Neuronal stem cell (in vitro differentiated cells): ENCODE measurements at regions not wholly inside any gene's neighbourhood (a gene's known extent, or its start where the extent isn't known, plus 50 kb on each side); places are given as distances from the start of the nearest gene placed in this dataset.

Experiments used
- DNase-seq: peaks from one replicate; pipeline ENCODE4 v3.0.0-alpha.2; 2013; ENCODE audit warnings: low spot score
- H2AFZ ChIP-seq: one replicate; pipeline ENCODE4 v1.6.1; 2013; ENCODE audit warnings: mild to moderate bottlenecking, low read length, inconsistent platforms
- H2AK5ac ChIP-seq: 2 replicates; pipeline ENCODE4 v1.6.1; 2013; ENCODE audit warnings: low read depth, mild to moderate bottlenecking, inconsistent platforms, low read length, moderate library complexity, mixed read lengths
- H2BK120ac ChIP-seq: 2 replicates; pipeline ENCODE4 v1.6.1; 2013; ENCODE audit warnings: low read depth, mild to moderate bottlenecking, inconsistent platforms, low read length, moderate library complexity, mixed read lengths
- H2BK12ac ChIP-seq: one replicate; pipeline ENCODE4 v1.6.1; 2013; ENCODE audit warnings: low read length, inconsistent platforms
- H2BK15ac ChIP-seq: 2 replicates; pipeline ENCODE4 v1.6.1; 2013; ENCODE audit warnings: mild to moderate bottlenecking, low read length, inconsistent platforms, mixed read lengths
- H2BK5ac ChIP-seq: one replicate; pipeline ENCODE4 v1.6.1; 2013; ENCODE audit warnings: inconsistent platforms, mild to moderate bottlenecking, low read length, moderate library complexity
- H3K14ac ChIP-seq: one replicate; pipeline ENCODE4 v1.6.1; 2013; ENCODE audit warnings: low read length, inconsistent platforms
- H3K18ac ChIP-seq: 2 replicates; pipeline ENCODE4 v1.6.1; 2013; ENCODE audit warnings: low read length, inconsistent platforms
- H3K23ac ChIP-seq: 2 replicates; pipeline ENCODE4 v1.6.1; 2013; ENCODE audit warnings: low read depth, mild to moderate bottlenecking, mixed read lengths, low read length, inconsistent platforms; ENCODE audit not compliant: poor library complexity
- H3K27ac ChIP-seq: replicated peaks from 3 replicates; pipeline ENCODE4 v1.5.1; 2013; ENCODE audit warnings: low read length, inconsistent platforms
- H3K27me3 ChIP-seq, 3 experiments: 2 replicates each; pipeline ENCODE4 v1.6.1; 2013; ENCODE audit warnings: low read length in 3 of 3, mild to moderate bottlenecking in 2 of 3, inconsistent platforms in 1 of 3, low read depth in 1 of 3, mixed read lengths in 1 of 3, moderate library complexity in 1 of 3; ENCODE audit not compliant: control insufficient read depth in 3 of 3, insufficient read depth in 3 of 3
- H3K36me3 ChIP-seq, 2 donors: replicated peaks in 1 of 2; 2 replicates each; pipeline ENCODE4 v1.6.1; 2013; ENCODE audit warnings: low read length in 2 of 2; ENCODE audit not compliant: control insufficient read depth in 2 of 2, insufficient read depth in 2 of 2
- H3K4ac ChIP-seq: 2 replicates; pipeline ENCODE4 v1.6.1; 2013; ENCODE audit warnings: inconsistent platforms, mild to moderate bottlenecking, low read length, moderate library complexity
- H3K4me1 ChIP-seq, 2 donors: 1 replicate in 1 of 2; 2 replicates in 1 of 2; pipeline ENCODE4 v1.6.1; 2013; ENCODE audit warnings: low read length in 2 of 2, low read depth in 1 of 2; ENCODE audit not compliant: control insufficient read depth in 2 of 2, insufficient read depth in 1 of 2
- H3K4me2 ChIP-seq: one replicate; pipeline ENCODE4 v1.6.1; 2013; ENCODE audit warnings: mild to moderate bottlenecking, low read length, inconsistent platforms; ENCODE audit not compliant: insufficient read depth, poor library complexity, severe bottlenecking
- H3K4me3 ChIP-seq, 2 donors: 2 replicates each; pipeline ENCODE4 v1.5.1; 2013; ENCODE audit warnings: low read length in 2 of 2, mild to moderate bottlenecking in 2 of 2, inconsistent platforms in 1 of 2, moderate library complexity in 1 of 2
- H3K79me1 ChIP-seq: one replicate; pipeline ENCODE4 v1.6.1; 2013; ENCODE audit warnings: low read depth, mild to moderate bottlenecking, inconsistent platforms, low read length, moderate library complexity
- H3K9ac ChIP-seq: one replicate; pipeline ENCODE4 v1.6.1; 2013; ENCODE audit warnings: mild to moderate bottlenecking, low read depth, low read length, inconsistent platforms; ENCODE audit not compliant: poor library complexity
- H3K9me3 ChIP-seq, 2 donors: replicated peaks in 1 of 2; 2 replicates each; pipeline versions ENCODE3 to v1.6.1; 2013; ENCODE audit warnings: low read length in 2 of 2, mild to moderate bottlenecking in 2 of 2, inconsistent platforms in 1 of 2, low read depth in 1 of 2, mixed read lengths in 1 of 2, moderate library complexity in 1 of 2; ENCODE audit not compliant: control insufficient read depth in 2 of 2, insufficient read depth in 1 of 2
- H4K8ac ChIP-seq: one replicate; pipeline ENCODE4 v1.6.1; 2013; ENCODE audit warnings: low read depth, mild to moderate bottlenecking, inconsistent platforms, low read length, moderate library complexity
- H4K91ac ChIP-seq: one replicate; pipeline ENCODE4 v1.6.1; 2013; ENCODE audit warnings: low read length, low read depth, mild to moderate bottlenecking, inconsistent platforms; ENCODE audit not compliant: poor library complexity
- WGBS, 2 donors: extraction: QIAGEN DNeasy Blood & Tissue Kit; methylation state at CpG; one replicate each; pipeline ENCODE4 v1.1.7; 2013; ENCODE audit warnings: missing lambda C conversion rate in 2 of 2, mixed read lengths in 1 of 2; ENCODE audit not compliant: insufficient read length in 2 of 2, insufficient replicate concordance in 1 of 2; ENCODE audit errors: extremely low coverage in 2 of 2; 5-methylcytosine and 5-hydroxymethylcytosine counted together

- no peak overlapping the region for H3K14ac ChIP-seq
- no peak overlapping the region for H3K4me2 ChIP-seq
- no peak overlapping the region for H3K27ac ChIP-seq
- no CpG with 5 or more reads among the region's 2 CpGs for WGBS, 2 donors
- H3K36me3 ChIP-seq = no peaks in the 10 kb centered on the region
- no peaks in the 10 kb centered on the region for H3K9me3 ChIP-seq
- H3K9ac ChIP-seq = no peak overlapping the region
- no peak overlapping the region for H3K23ac ChIP-seq
- no peak overlapping the region for H4K91ac ChIP-seq
- H3K27me3 ChIP-seq = no peaks in the 10 kb centered on the region
- H2BK120ac ChIP-seq = no peak overlapping the region
- no peak overlapping the region for H2BK15ac ChIP-seq
- H2BK5ac ChIP-seq = no peak overlapping the region
- DNase-seq = no peak
- no peak overlapping the region for H2AFZ ChIP-seq
- no peak overlapping the region for H2AK5ac ChIP-seq
- no peak overlapping the region for H4K8ac ChIP-seq
- H3K4me3 ChIP-seq = no peak overlapping the region
- H3K4me1 ChIP-seq = no peaks in the 10 kb centered on the region
- no peak overlapping the region for H2BK12ac ChIP-seq
- H3K4ac ChIP-seq = no peak overlapping the region
- H3K79me1 ChIP-seq = no peaks in the 10 kb centered on the region
- no peak overlapping the region for H3K18ac ChIP-seq
These were observed 326.1 kb upstream of the ANO5 start for GRCh38 chr11:21866781-21867180.

- Histone ChIP-seq H3K18ac (no peak overlapping the region), H3K4me2 (no peak overlapping the region), H4K91ac (no peak overlapping the region), H2AK5ac (no peak overlapping the region), H2BK120ac (no peak overlapping the region), H2BK12ac (no peak overlapping the region), H2BK15ac (no peak overlapping the region), H2BK5ac (no peak overlapping the region), H3K36me3 (no peaks in the 10 kb centered on the region), H3K27ac (no peak overlapping the region), H4K8ac (no peak overlapping the region), H3K4me1 (no peaks in the 10 kb centered on the region), H3K14ac (no peak overlapping the region), H2AFZ (no peak overlapping the region), H3K23ac (no peak overlapping the region), H3K9me3 (peaks cover 0 to 1% of the 10 kb centered on the region in 2 donors), H3K4ac (no peak overlapping the region), H3K79me1 (no peaks in the 10 kb centered on the region), H3K4me3 (no peak overlapping the region), H3K27me3 (no peaks in the 10 kb centered on the region), H3K9ac (no peak overlapping the region)
- no peak for DNase-seq
These were observed 315.7 kb upstream of the ANO5 start for GRCh38 chr11:21877151-21877550.

DNA sequence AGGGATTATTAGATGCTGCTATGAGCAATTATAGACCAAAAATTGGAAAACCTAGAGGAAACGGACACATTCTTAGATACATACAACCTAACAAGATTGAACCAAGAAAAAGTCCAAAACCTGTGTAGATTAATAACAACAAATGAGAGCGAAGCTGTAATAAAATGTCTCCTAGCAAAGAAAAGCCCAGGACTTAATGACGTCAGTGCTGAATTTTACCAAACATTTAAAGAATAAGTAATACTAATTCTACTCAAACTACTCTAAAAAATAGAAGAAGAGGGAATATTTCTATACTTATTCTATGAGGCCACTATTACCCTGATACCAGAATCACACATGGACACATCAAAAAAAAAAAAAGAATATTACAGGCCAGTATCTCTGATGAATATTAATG lies 309.5 kb upstream of the ANO5 start:
- H3K4ac ChIP-seq = no peak overlapping the region
- H3K79me1 ChIP-seq = no peaks in the 10 kb centered on the region
- no peak overlapping the region for H3K23ac ChIP-seq
- H2BK5ac ChIP-seq = no peak overlapping the region
- H3K9me3 ChIP-seq = peaks cover 0 to 1% of the 10 kb centered on the region in 2 donors
- no CpG with 5 or more reads among the region's 3 CpGs for WGBS, 2 donors
- H2BK120ac ChIP-seq = no peak overlapping the region
- H4K91ac ChIP-seq = no peak overlapping the region
- H3K27me3 ChIP-seq = no peaks in the 10 kb centered on the region
- DNase-seq = no peak
- H2BK12ac ChIP-seq = no peak overlapping the region
- no peak overlapping the region for H2BK15ac ChIP-seq
- no peak overlapping the region for H2AFZ ChIP-seq
- H2AK5ac ChIP-seq = no peak overlapping the region
- H3K4me1 ChIP-seq = no peaks in the 10 kb centered on the region
- H3K4me2 ChIP-seq = no peak overlapping the region
- H3K14ac ChIP-seq = no peak overlapping the region
- no peak overlapping the region for H3K4me3 ChIP-seq
- H3K27ac ChIP-seq = no peak overlapping the region
- no peak overlapping the region for H3K9ac ChIP-seq
- no peaks in the 10 kb centered on the region for H3K36me3 ChIP-seq
- no peak overlapping the region for H3K18ac ChIP-seq
- H4K8ac ChIP-seq = no peak overlapping the region

GRCh38 chr11:21888814-21889213 lies 304.1 kb upstream of the ANO5 start:
- H3K9me3 ChIP-seq = no peaks in the 10 kb centered on the region
- H3K27me3 ChIP-seq = no peaks in the 10 kb centered on the region
- H3K9ac ChIP-seq = no peak overlapping the region
- H4K8ac ChIP-seq = no peak overlapping the region
- no peak overlapping the region for H3K27ac ChIP-seq
- no peak overlapping the region for H2BK120ac ChIP-seq
- no peak overlapping the region for H2BK12ac ChIP-seq
- H3K4me1 ChIP-seq = no peaks in the 10 kb centered on the region
- no peak overlapping the region for H3K4me2 ChIP-seq
- H3K4me3 ChIP-seq = no peak overlapping the region
- H3K23ac ChIP-seq = no peak overlapping the region
- no peak overlapping the region for H3K18ac ChIP-seq
- H2AK5ac ChIP-seq = no peak overlapping the region
- no peak overlapping the region for H3K14ac ChIP-seq
- WGBS, 2 donors = no CpG with 5 or more reads among the region's 1 CpG
- no peak for DNase-seq
- H2BK5ac ChIP-seq = no peak overlapping the region
- H2BK15ac ChIP-seq = no peak overlapping the region
- no peak overlapping the region for H3K4ac ChIP-seq
- no peak overlapping the region for H2AFZ ChIP-seq
- H3K79me1 ChIP-seq = no peaks in the 10 kb centered on the region
- no peaks in the 10 kb centered on the region for H3K36me3 ChIP-seq
- no peak overlapping the region for H4K91ac ChIP-seq
